Stomach smooth muscle (tissue), 2 donors: ENCODE measurements at regions not wholly inside any gene's neighbourhood (a gene's known extent, or its start where the extent isn't known, plus 50 kb on each side); places are given as distances from the start of the nearest gene placed in this dataset.
A peak's percentile ranks its signal among the peaks of the same experiment; 100 is the strongest.

Source experiments
- H3K27ac ChIP-seq: one replicate; pipeline ENCODE4 v1.7.0; 2013; ENCODE audit warnings: mild to moderate bottlenecking, low read length, inconsistent platforms
- H3K27me3 ChIP-seq, 2 donors: one replicate each; pipeline ENCODE4 v1.7.0; 2013; ENCODE audit warnings: low read length in 2 of 2; ENCODE audit not compliant: insufficient read depth in 2 of 2, control insufficient read depth in 1 of 2
- H3K36me3 ChIP-seq, 2 donors: one replicate each; pipeline ENCODE4 v1.7.0; 2013; ENCODE audit warnings: low read length in 2 of 2; ENCODE audit not compliant: control insufficient read depth in 2 of 2, insufficient read depth in 2 of 2
- H3K4me1 ChIP-seq: one replicate; pipeline ENCODE4 v1.7.0; 2013; ENCODE audit warnings: low read length; ENCODE audit not compliant: control insufficient read depth, insufficient read depth
- H3K4me3 ChIP-seq, 2 donors: one replicate each; pipeline ENCODE4 v1.7.0; 2013; ENCODE audit warnings: low read length in 2 of 2
- H3K9ac ChIP-seq, 2 donors: one replicate each; pipeline ENCODE4 v1.7.0; 2013; ENCODE audit warnings: low read length in 2 of 2, mild to moderate bottlenecking in 1 of 2
- H3K9me3 ChIP-seq, 2 donors: one replicate each; pipeline ENCODE4 v1.7.0; 2013; ENCODE audit warnings: low read length in 2 of 2; ENCODE audit not compliant: control insufficient read depth in 2 of 2
- donor health status: healthy.
- donor health status: Pancreatic carcinoma.

GRCh38 chr10:75319274-75319673, 82.3 kb downstream of the ZNF503 start:
- Histone ChIP-seq H3K36me3 (no peaks in the 10 kb centered on the region), H3K27me3 (no peaks in the 10 kb centered on the region), H3K4me3 (no peak overlapping the region), H3K9ac (no peak overlapping the region), H3K9me3 (peaks cover 0 to 12% of the 10 kb centered on the region in 2 donors), H3K4me1 (no peaks in the 10 kb centered on the region), H3K27ac (no peak overlapping the region)

- Histone ChIP-seq H3K9ac (no peak overlapping the region), H3K4me3 (no peak overlapping the region), H3K36me3 (no peaks in the 10 kb centered on the region), H3K9me3 (peaks cover 3 to 8% of the 10 kb centered on the region in 2 donors), H3K4me1 (no peaks in the 10 kb centered on the region), H3K27ac (no peak overlapping the region), H3K27me3 (no peaks in the 10 kb centered on the region)
Measured at GRCh38 chr10:75314570-75314969, 78.8 kb upstream of the COMTD1 start.

GRCh38 chr10:75312440-75312839, 76.7 kb upstream of the COMTD1 start:
- H3K27ac ChIP-seq, result no peak overlapping the region
- H3K27me3 ChIP-seq, result no peaks in the 10 kb centered on the region

GRCh38 chr10:75305675-75306074, 69.9 kb upstream of the COMTD1 start:
- no peak overlapping the region for H3K27ac ChIP-seq
- H3K4me1 ChIP-seq, result no peaks in the 10 kb centered on the region
- H3K27me3 ChIP-seq, result no peaks in the 10 kb centered on the region
- H3K4me3 ChIP-seq, result no peak overlapping the region
- H3K9ac ChIP-seq, result no peak overlapping the region
- no peaks in the 10 kb centered on the region for H3K36me3 ChIP-seq
- peaks cover 0 to 3% of the 10 kb centered on the region in 2 donors for H3K9me3 ChIP-seq

More at GRCh38 chr10:75312440-75312839, 76.7 kb upstream of the COMTD1 start:
- no peaks in the 10 kb centered on the region for H3K36me3 ChIP-seq
- H3K9me3 ChIP-seq, result peaks cover 3 to 5% of the 10 kb centered on the region in 2 donors
- H3K9ac ChIP-seq, result no peak overlapping the region
- H3K4me1 ChIP-seq, result no peaks in the 10 kb centered on the region
- no peak overlapping the region for H3K4me3 ChIP-seq

GRCh38 chr10:75304741-75305390, 69.1 kb upstream of the COMTD1 start:
- Histone ChIP-seq H3K9me3 (peaks cover 0 to 3% of the 10 kb centered on the region in 2 donors), H3K9ac (no peak overlapping the region), H3K4me3 (no peak overlapping the region), H3K27ac (no peak overlapping the region), H3K36me3 (no peaks in the 10 kb centered on the region), H3K27me3 (no peaks in the 10 kb centered on the region), H3K4me1 (no peaks in the 10 kb centered on the region)

GRCh38 chr10:75304313-75304712, 68.6 kb upstream of the COMTD1 start:
- Histone ChIP-seq H3K27me3 (no peaks in the 10 kb centered on the region), H3K9me3 (peaks cover 0 to 3% of the 10 kb centered on the region in 2 donors), H3K36me3 (no peaks in the 10 kb centered on the region), H3K4me1 (no peaks in the 10 kb centered on the region), H3K27ac (no peak overlapping the region), H3K4me3 (no peak overlapping the region), H3K9ac (no peak overlapping the region)

- Histone ChIP-seq H3K9me3 (peaks cover 0 to 3% of the 10 kb centered on the region in 2 donors), H3K27me3 (no peaks in the 10 kb centered on the region), H3K4me3 (no peak overlapping the region), H3K27ac (no peak overlapping the region), H3K36me3 (no peaks in the 10 kb centered on the region), H3K9ac (no peak overlapping the region), H3K4me1 (no peaks in the 10 kb centered on the region)
Measured at GRCh38 chr10:75303045-75303777, 67.5 kb upstream of the COMTD1 start.

- H3K4me3 ChIP-seq, result no peak overlapping the region
- no peaks in the 10 kb centered on the region for H3K27me3 ChIP-seq
- H3K9me3 ChIP-seq, result peaks cover 0 to 3% of the 10 kb centered on the region in 2 donors
- H3K9ac ChIP-seq, result no peak overlapping the region
- peaks cover 1% of the 10 kb centered on the region for H3K4me1 ChIP-seq
- H3K36me3 ChIP-seq, result no peaks in the 10 kb centered on the region
- H3K27ac ChIP-seq, result no peak overlapping the region
Measured at GRCh38 chr10:75302029-75302428, 66.3 kb upstream of the COMTD1 start.

GRCh38 chr10:75297021-75297599, 61.4 kb upstream of the COMTD1 start:
- Histone ChIP-seq H3K9ac (no peak overlapping the region), H3K9me3 (no peaks in the 10 kb centered on the region), H3K27me3 (no peaks in the 10 kb centered on the region), H3K36me3 (no peaks in the 10 kb centered on the region), H3K27ac (peak overlapping the region; percentile 80), H3K4me1 (peaks cover 21% of the 10 kb centered on the region), H3K4me3 (no peak overlapping the region)

- peak overlapping the region; percentile 44 to 74 for H3K4me3 ChIP-seq
- no peaks in the 10 kb centered on the region for H3K9me3 ChIP-seq
- H3K27me3 ChIP-seq, result no peaks in the 10 kb centered on the region
- H3K36me3 ChIP-seq, result no peaks in the 10 kb centered on the region
- H3K27ac ChIP-seq, result peak overlapping the region; percentile 80
- H3K9ac ChIP-seq, result no peak overlapping the region
- H3K4me1 ChIP-seq, result peaks cover 21% of the 10 kb centered on the region
Measured at GRCh38 chr10:75295868-75296441, 60.2 kb upstream of the COMTD1 start.
